Muscle layer of duodenum (tissue), 2 donors: ENCODE measurements at regions not wholly inside any gene's neighbourhood (a gene's known extent, or its start where the extent isn't known, plus 50 kb on each side); places are given as distances from the start of the nearest gene placed in this dataset.
A peak's percentile ranks its signal among the peaks of the same experiment; 100 is the strongest.

Experiments used
- H3K27ac ChIP-seq: one replicate; pipeline ENCODE4 v1.7.0; 2013; ENCODE audit warnings: mild to moderate bottlenecking, low read length
- H3K27me3 ChIP-seq: one replicate; pipeline ENCODE4 v1.7.0; 2013; ENCODE audit warnings: low read depth, mild to moderate bottlenecking, control low read depth, low read length
- H3K36me3 ChIP-seq, 2 donors: one replicate each; pipeline ENCODE4 v1.7.0; 2013; ENCODE audit warnings: low read length in 2 of 2, control low read depth in 1 of 2, mild to moderate bottlenecking in 1 of 2; ENCODE audit not compliant: insufficient read depth in 2 of 2, control insufficient read depth in 1 of 2
- H3K4me1 ChIP-seq, 2 donors: one replicate each; pipeline ENCODE4 v1.7.0; 2013; ENCODE audit warnings: low read length in 2 of 2, mild to moderate bottlenecking in 2 of 2, control low read depth in 1 of 2, moderate library complexity in 1 of 2; ENCODE audit not compliant: insufficient read depth in 2 of 2, control insufficient read depth in 1 of 2
- H3K4me3 ChIP-seq, 2 donors: one replicate each; pipeline ENCODE4 v1.7.0; 2013; ENCODE audit warnings: low read length in 2 of 2, low read depth in 1 of 2, mild to moderate bottlenecking in 1 of 2
- H3K9me3 ChIP-seq, 2 donors: one replicate each; pipeline ENCODE4 v1.7.0; 2013; ENCODE audit warnings: low read length in 2 of 2, control low read depth in 1 of 2, mild to moderate bottlenecking in 1 of 2; ENCODE audit not compliant: control insufficient read depth in 1 of 2
- donor health status: healthy.

DNA sequence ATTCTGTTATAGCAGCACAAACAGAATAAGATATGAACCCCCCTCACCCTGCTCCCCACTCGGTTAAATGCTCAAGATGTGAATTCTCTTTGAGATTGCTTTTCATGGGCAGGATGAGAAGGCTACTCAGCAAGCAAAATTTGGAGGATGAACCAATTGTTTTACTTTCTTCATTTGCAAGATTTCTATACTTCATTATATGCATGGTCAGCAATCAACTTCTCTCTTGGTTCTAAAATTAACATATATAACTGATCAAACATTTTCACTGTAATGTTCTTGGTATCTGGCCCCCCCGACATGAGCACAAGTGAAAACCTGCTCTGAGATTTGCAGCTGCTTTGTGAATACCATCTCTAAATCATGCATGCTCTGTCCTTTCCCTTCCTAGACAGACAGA, 556.1 kb upstream of the MDFIC2 start:
- H3K9me3 ChIP-seq: peaks cover 0 to 8% of the 10 kb centered on the region in 2 donors

DNA sequence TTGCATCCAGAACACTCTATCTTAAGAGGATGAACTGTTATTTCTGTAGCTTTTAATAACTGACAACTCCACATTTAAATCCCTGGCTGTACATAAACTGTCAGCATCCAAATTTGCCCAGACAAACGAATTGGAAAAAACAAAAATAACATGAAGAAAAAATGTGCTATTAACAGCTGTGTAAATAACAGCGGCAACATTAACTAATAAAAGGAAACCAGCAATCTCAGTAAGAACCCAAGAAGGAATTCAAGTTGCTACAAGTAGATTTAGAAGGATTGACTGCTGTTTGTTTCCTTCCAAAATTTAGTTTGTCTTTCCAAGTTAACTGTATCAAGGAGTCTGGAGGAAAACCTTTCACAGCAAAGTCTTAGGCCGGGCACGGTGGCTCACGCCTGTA, 550.6 kb upstream of the MDFIC2 start:
- H3K36me3 ChIP-seq: no peaks in the 10 kb centered on the region
- H3K27me3 ChIP-seq: no peaks in the 10 kb centered on the region
- H3K9me3 ChIP-seq: peaks cover 0 to 3% of the 10 kb centered on the region in 2 donors
- peaks cover 0 to 5% of the 10 kb centered on the region in 2 donors for H3K4me1 ChIP-seq
- no peak overlapping the region for H3K4me3 ChIP-seq
- no peak overlapping the region for H3K27ac ChIP-seq

More for the DNA sequence above, 556.1 kb upstream of the MDFIC2 start:
- H3K27me3 ChIP-seq: no peaks in the 10 kb centered on the region
- H3K36me3 ChIP-seq: no peaks in the 10 kb centered on the region
- H3K27ac ChIP-seq: no peak overlapping the region
- no peaks in the 10 kb centered on the region for H3K4me1 ChIP-seq
- no peak overlapping the region for H3K4me3 ChIP-seq

DNA sequence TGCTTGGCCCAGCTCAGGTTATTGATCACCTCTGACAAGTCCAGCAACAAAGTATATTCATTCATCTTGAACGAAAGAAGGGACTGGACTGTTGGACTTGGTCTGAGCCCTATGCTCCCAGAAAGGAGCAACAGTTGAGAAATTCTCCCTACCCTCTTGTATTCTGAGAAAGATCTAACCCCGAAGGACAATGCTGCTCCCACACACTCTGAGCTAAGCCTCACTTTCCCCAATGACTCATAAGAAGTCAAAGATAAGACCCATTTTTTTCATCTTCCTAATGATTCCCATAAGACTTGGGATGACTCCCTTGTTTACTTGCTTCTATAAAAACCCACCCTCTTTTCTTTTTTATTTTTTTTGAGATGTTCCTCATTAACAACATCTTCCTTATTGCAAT, 549.4 kb upstream of the MDFIC2 start:
- peaks cover 0 to 8% of the 10 kb centered on the region in 2 donors for H3K4me1 ChIP-seq
- no peak overlapping the region for H3K4me3 ChIP-seq
- H3K36me3 ChIP-seq: no peaks in the 10 kb centered on the region
- no peak overlapping the region for H3K27ac ChIP-seq
- H3K9me3 ChIP-seq: peaks cover 0 to 3% of the 10 kb centered on the region in 2 donors
- H3K27me3 ChIP-seq: no peaks in the 10 kb centered on the region

DNA sequence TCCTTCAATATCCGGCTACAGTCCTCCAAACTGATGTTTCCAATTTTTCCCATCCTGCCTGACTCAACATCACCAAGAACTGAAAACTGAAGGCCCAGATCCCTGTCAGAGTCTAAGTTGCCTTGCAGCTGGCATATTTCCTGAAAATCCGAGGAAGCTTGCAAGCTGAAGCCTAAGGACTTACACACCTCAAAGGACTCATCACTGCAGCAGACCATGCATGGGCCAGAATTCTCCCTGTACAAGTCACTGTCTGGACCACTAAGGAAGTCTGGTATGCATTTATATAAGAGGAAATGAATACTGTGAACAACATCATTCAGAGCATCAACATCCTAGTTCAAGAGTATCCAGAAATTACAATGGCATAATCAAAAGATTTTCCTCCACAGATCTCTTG, 548.8 kb upstream of the MDFIC2 start:
- Histone ChIP-seq H3K4me3 (no peak overlapping the region), H3K9me3 (peaks cover 0 to 3% of the 10 kb centered on the region in 2 donors), H3K27me3 (no peaks in the 10 kb centered on the region), H3K4me1 (peaks cover 0 to 8% of the 10 kb centered on the region in 2 donors), H3K27ac (no peak overlapping the region), H3K36me3 (no peaks in the 10 kb centered on the region)

DNA sequence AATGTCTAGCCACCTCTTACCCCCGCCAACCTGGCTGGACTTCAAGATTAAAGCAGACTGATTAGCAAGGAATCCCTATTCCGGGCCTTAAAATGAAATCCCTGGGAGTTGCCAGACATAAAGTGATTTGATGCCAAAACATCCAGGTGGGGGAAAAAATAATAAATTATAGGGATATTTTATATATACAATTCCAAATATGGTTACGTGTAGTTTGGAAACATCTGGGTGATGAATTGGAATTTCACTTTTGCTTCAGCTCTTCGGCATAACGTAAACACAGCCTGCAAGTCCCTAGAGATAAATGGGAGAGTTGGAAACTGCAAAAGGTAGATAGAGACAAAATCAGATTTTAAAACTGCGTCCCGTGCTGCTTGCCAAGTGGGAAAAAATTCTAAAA, 545.5 kb upstream of the MDFIC2 start:
- Histone ChIP-seq H3K36me3 (no peaks in the 10 kb centered on the region), H3K27me3 (no peaks in the 10 kb centered on the region), H3K4me3 (peak overlapping the region in 1 of 2 donors; percentile 18), H3K27ac (no peak overlapping the region), H3K4me1 (peaks cover 0 to 16% of the 10 kb centered on the region in 2 donors), H3K9me3 (no peaks in the 10 kb centered on the region)

DNA sequence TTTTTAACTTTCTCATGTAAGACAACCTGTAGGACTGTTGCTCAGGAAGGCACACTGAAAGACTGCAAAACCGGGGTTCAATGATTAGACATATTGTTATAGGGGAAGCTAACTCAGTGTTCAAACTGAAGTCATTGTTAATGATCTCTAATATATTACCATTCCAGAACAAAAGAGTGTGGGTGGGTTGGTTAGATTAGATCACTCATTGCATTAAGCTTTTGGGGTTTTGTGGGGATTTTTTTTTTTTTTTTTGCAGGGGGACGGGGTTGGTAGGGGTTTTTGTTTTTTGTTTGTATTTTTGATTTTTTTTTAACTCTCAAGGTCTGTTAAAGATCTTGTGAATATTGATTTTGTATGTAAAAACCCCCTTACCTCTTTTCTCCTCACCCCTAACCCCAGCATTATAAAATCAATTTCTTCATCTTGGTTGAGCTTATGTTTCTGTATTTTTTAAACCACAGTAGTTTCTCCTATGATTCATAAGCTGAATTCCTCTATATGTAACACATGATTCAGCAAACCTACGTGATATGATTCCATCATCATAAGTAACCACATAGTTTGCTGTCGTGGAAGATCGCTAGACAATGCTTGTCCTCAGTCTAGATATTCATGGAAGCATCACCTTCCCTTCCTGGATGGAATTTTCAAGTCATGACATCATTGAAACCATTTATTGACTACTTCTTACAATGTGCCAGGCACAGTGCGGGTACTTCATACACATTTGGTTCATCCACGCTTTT, 544.1 kb upstream of the MDFIC2 start:
- H3K27ac ChIP-seq: no peak overlapping the region
- no peaks in the 10 kb centered on the region for H3K36me3 ChIP-seq
- H3K9me3 ChIP-seq: no peaks in the 10 kb centered on the region
- no peaks in the 10 kb centered on the region for H3K27me3 ChIP-seq
- peaks cover 0 to 16% of the 10 kb centered on the region in 2 donors for H3K4me1 ChIP-seq
- H3K4me3 ChIP-seq: no peak overlapping the region

DNA sequence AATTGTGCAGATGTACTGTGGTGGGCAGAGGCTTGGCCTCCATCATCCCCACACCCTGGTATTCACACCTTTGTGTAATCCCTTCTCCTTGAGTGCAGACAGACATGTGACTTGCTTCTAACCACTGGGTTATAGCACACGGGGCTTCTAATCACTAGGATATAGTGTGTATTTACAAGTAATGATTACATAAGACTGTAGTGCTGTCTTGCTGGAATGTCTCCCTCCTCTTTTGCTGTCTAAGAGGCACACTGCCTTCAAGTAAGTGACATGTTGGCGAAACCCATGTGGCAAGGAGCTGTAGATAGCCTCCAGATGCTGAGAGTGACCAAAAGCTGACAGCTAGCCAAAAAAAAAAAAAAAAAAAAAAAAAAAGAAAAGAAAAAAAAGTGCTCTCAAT, 542.7 kb upstream of the MDFIC2 start:
- Histone ChIP-seq H3K36me3 (no peaks in the 10 kb centered on the region), H3K4me3 (no peak overlapping the region), H3K9me3 (no peaks in the 10 kb centered on the region), H3K4me1 (peaks cover 0 to 19% of the 10 kb centered on the region in 2 donors), H3K27ac (no peak overlapping the region), H3K27me3 (no peaks in the 10 kb centered on the region)

DNA sequence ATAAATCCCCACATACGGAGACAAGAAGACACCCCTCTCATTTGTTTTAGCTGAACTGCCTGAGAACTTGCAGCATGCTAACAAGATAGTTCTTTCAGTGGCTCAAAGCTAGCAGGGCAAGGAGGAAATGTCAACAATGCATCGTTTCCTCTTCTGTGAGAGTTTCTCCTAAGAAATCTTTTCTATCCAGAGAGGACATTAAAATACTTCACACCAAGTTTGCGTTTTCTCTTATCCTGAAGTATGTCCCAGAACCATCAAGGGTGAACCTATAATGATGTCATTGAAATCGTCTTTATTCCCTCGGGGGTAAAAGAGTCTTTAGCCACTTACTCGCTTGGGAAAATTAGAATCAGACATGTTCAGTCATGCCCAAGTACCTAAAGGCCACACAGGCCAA, 541.7 kb upstream of the MDFIC2 start:
- H3K36me3 ChIP-seq: no peaks in the 10 kb centered on the region
- no peaks in the 10 kb centered on the region for H3K27me3 ChIP-seq
- no peak overlapping the region for H3K4me3 ChIP-seq
- H3K4me1 ChIP-seq: peaks cover 0 to 24% of the 10 kb centered on the region in 2 donors
- no peaks in the 10 kb centered on the region for H3K9me3 ChIP-seq
- no peak overlapping the region for H3K27ac ChIP-seq

DNA sequence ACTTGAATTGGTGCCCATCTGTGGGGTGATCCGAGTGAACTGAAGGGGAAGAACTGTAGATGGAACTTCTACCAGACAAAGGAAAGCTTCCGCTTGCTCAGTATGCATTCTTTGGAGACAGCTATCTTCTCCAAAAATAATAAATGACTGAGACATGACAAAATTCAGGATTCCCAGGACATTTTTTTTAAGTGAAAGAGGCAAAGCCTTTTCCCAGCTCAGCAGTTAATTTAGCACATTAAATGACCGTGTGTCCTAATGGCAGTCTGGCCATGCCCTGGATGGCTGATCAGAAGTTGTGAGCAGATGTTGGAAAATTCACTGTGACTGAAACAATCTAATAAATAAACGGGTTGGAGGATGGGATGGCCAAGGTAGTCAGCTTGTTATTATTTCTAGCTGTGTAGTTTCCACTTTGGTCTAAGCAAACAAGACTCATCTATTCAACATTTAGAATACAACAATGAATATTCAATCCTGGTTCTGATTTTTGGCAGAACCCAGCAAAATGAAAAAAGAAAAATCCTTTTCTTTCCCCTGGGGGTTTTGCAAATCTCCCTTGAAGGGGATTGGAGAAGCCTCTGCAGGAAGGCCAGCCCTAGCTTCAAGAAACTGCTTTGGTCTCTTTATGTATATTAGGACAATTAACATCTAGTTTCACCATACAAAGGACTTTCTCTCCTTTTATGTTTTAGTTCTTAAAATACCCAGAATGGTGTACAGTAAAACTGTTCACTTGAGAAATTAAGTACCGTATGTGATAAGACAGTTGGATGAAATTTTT, 540.9 kb upstream of the MDFIC2 start:
- H3K27ac ChIP-seq: no peak overlapping the region
- no peaks in the 10 kb centered on the region for H3K36me3 ChIP-seq
- H3K27me3 ChIP-seq: no peaks in the 10 kb centered on the region
- no peak overlapping the region for H3K4me3 ChIP-seq
- H3K4me1 ChIP-seq: peaks cover 0 to 22% of the 10 kb centered on the region in 2 donors
- H3K9me3 ChIP-seq: no peaks in the 10 kb centered on the region

DNA sequence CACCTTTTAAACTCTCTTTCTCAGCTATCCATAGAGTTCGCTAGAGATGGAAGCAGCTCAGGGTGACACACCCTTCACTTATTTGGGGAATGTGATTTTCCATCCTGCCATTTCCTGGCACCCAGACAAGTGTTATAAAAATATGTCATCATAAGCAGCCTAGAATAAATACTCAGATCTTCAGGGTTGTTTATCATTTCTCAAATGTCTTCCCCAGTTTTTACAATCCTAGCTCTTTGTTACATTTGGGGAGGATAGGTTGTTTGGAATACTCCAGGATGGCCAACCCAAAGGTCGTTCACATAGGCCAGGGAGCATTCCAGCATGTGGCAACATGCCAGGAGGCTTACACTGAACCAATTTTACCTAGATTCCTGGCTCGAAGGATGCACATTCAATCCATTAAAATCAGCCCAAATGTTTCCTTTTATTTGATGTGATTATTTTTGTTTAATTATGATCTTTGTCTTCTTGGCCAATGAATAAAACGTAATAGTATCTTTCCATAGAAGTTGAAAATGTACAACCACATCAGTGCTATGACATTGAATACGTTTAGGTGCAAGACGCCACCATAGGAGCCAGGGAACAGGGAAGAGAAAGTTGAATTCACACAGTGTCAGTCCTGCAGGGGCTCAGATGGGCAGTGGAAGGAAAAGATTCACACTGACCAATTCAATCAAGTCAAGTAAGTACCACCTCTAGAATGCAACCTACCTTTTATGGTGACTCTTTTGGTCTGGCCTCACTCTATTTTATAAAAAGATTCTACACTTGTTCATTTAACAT, 537.7 kb upstream of the MDFIC2 start:
- H3K27ac ChIP-seq: no peak overlapping the region

More for the DNA sequence above, 537.7 kb upstream of the MDFIC2 start:
- Histone ChIP-seq H3K9me3 (peaks cover 0 to 4% of the 10 kb centered on the region in 2 donors), H3K4me1 (peaks cover 0 to 16% of the 10 kb centered on the region in 2 donors), H3K36me3 (no peaks in the 10 kb centered on the region), H3K4me3 (no peak overlapping the region), H3K27me3 (no peaks in the 10 kb centered on the region)
